HS-5 (cell line): ENCODE measurements at regions not wholly inside any gene's neighbourhood (a gene's known extent, or its start where the extent isn't known, plus 50 kb on each side); places are given as distances from the start of the nearest gene placed in this dataset.
A peak's percentile ranks its signal among the peaks of the same experiment; 100 is the strongest.

Experiments
- DNase-seq: peaks from one replicate; pipeline ENCODE4 v3.0.0-alpha.2; 2012; ENCODE audit warnings: low read depth

- DNase-seq = no peak
Observed at GRCh38 chr4:65120287-65120686, 550.0 kb downstream of the EPHA5 start.

DNA sequence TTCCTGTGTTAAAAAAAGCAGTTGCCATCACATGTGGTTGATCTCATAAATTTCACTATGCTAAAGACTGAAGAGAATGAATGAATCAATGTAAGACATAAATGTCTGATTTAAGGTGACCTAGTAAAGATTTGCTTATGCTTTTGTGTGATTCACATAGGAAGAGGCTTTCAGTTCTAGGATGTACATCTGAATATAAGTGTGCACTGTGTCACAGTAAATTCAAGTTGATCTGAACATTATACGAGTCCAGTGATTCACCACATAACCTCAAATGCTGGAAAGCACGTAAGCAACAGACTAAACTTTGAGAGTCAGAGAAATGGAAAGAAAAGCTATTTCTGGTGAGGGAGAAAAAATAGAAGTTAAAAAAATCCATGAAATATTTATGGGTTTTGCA lies 567.9 kb downstream of the EPHA5 start:
- DNase-seq = no peak

DNA sequence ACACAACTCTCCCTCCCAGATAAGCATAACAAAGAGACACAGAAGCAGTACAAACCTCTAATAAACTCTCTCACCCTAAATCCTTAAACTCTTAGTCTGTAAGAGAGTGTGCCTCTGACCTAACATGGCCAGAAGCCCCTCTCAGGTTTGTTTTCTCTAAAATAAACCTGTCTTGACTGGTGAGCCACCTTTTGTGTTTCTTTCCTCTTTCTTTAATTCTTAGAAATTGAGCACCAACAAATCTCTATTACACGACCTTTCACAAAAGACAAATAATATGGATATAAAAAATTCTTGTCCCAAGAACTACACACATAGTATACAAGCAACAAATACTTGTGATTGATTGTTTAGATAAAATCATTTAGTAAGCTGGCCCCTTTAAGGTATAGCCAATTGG lies 573.7 kb downstream of the EPHA5 start:
- DNase-seq = no peak

DNA sequence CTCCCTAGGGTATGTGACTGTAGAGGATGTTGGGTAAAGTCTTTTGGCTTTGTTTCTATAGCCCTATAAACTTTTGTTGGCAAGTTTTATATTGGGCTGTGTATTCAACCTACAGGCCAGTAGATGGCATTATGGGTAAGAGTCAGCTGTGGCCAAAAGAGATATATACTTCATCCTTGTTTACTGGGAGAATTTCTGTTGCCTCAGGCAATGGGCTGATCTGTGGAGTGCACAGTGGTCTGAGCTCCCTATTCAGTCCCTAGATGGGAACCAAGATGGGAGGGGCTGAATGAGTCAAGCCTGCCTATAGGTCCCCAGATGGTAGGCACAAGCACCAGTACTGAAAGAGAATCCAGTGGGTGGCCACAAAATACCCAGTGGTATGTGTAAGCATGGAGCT lies 580.6 kb downstream of the EPHA5 start:
- peak; percentile 13 for DNase-seq

- DNase-seq = no peak
Observed at GRCh38 chr4:65083076-65083475, 587.2 kb downstream of the EPHA5 start.

- peak; percentile 4 for DNase-seq
Observed at GRCh38 chr4:65071564-65071963, 598.7 kb downstream of the EPHA5 start.

GRCh38 chr4:65069177-65069576 lies 601.1 kb downstream of the EPHA5 start:
- no peak for DNase-seq

DNA sequence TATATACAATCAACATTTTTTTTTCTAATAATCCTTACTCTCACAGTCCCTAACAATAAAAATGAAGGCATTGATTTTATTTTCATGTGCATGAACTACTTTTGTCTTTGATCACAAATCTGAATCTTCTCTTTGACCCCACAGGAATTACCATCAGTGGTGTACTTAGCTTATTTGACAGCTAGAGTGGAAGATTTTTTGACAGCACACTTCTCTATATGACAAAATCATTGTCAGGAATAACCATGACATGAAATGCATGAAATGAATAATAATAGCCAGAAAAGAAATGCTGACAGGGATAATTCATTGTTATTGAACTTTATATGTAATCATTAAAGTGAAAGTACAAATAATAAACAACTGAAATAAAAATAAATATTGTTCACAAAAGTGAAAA lies 604.2 kb downstream of the EPHA5 start:
- DNase-seq = no peak

DNA sequence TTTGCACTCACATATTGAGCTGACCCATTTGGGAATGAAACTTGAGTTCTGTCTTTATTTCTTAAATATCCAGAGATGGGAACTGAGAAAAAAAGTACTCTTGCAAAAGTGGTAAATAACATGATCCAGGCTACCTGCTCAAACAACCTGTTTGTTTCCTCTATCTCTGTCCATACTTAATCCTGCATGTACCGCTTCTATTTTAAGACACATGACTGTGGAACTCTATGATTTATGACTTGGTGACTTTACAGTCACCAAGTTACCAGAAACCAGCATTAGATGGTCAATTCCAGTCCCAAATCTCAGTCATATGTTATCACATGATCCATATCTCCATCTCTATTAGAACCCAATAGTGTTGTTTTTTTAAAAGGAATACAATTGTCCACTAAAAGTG lies 606.7 kb downstream of the EPHA5 start:
- DNase-seq = no peak

- DNase-seq = no peak
Observed at GRCh38 chr4:65050786-65051185, 619.5 kb downstream of the EPHA5 start.

- DNase-seq = peak; percentile 23
Observed at GRCh38 chr4:65046192-65047133, 623.8 kb downstream of the EPHA5 start.

GRCh38 chr4:65033899-65034298 lies 624.6 kb upstream of the TECRL start:
- no peak for DNase-seq

DNA sequence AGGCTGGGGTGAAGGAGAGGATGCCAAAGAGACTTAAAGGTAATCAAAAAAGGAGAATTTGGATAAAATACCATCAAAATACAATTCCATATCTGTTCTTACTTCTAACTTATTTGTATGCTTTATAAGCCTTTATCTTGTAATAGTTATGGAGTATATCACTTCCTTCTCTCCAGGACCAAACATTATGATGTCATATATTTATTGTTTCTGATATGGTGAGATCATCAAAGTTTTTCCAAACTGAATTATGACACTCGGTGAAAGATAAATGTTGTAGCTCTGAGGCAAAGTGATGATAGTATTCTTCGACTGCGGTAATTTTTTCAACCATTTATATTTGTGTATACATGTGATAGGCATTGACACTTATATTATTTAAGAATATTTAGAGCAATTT lies 619.3 kb upstream of the TECRL start:
- no peak for DNase-seq

GRCh38 chr4:65023883-65024670 lies 614.8 kb upstream of the TECRL start:
- DNase-seq = no peak

DNA sequence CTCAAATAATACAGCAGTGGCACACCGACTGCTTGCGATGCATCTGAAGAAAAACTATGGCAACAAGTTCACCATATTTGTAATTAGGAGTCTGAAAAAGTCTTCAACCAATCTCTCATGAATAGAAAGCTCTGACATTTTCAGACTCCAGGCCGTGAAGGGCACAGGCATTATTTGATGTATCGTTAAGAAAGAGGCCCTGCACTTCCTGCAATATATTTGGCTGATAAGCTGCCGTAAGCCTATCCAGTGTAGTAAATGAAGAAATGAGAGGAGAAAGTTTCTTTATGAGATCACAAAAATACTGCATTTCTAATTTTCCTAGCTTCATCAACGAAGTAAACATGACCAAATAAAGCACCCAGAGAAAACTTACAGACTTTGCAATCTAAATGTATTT lies 613.8 kb upstream of the TECRL start:
- DNase-seq = no peak

DNA sequence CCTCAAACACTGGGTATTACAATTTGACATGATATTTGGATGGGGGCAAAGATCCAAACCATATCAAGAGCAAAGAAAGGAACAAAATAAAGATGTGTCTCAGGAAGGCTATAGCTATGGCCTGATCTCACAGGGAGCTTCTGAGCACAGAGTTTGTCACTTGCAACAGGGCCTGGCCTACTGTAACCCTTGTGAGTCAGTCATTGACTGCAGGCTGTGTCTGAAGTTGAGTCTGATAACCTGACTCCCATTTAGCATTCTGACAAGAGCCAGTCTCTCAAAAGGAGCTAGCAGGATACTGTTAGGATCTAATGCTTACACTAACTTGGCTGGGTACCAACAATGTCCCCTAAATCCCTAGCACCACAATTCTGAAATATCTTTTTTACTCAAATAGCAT lies 612.5 kb upstream of the TECRL start:
- no peak for DNase-seq

- no peak for DNase-seq
Observed at GRCh38 chr4:65021149-65021548, 611.9 kb upstream of the TECRL start.

- DNase-seq = no peak
Observed at GRCh38 chr4:65019775-65020174, 610.5 kb upstream of the TECRL start.

DNA sequence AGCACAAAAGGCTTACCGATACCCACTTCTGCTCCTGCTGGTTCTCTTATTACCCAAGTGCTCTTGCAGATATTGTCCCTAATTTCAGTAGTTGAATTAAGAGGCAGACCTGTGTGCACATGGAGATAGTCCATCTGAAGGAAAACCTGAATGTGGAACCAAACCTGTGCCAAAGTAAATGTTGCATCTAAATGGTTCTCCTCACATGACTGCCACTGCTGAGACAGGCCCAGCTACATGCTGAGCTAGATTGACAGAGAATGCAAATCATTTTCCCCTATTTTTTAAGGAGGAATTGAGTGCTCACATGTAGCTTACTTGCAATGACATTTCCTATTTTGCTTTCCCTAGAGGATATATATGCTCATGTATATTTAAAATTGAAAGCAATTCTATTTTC lies 609.1 kb upstream of the TECRL start:
- no peak for DNase-seq

DNA sequence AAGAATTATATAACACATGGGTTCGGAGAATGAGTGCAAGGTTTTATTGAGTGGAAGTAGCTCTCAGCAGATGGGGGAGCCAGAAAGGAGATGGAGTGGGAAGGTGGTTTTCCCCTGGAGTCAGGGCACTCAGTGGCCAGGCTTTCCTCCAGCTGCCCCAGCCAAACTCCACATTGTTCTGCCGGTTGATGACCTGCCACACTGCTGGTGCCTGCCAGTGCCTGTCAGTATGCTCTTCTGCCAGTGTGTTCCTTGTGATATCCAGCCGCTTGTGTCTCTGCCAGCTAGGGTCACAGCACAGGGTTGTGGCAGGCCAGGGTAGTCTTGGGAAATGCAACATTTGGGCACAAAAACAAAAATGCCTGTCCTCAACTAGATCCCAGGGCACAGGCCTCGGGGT lies 604.8 kb upstream of the TECRL start:
- DNase-seq = no peak

DNA sequence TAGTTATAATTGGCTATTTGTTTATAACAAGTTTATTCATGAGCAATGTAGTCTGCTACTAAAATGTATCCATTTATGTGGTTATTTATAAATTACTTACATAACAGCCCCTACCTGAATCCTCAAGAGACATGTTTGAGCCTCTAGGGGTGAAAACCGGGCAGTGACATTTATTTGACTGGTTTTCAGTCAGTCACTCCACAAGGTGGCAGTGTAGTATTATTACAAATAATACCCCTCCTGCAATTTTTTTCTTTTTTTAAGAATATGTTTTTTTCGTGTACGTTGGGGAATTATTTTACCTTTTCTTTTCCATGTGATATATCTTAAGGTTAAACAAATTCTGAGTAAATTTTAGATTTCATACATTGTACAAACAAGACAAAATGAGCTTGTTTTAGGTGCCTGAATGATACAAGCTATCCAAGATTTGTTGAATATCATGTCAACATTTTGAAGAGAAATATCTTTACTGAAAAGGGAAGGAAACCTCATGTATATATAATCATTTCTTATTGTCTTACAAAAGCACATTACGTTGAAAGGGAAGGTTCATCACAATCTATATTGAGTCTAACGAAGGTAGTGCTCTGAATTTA lies 598.7 kb upstream of the TECRL start:
- peak; percentile 19 for DNase-seq

DNA sequence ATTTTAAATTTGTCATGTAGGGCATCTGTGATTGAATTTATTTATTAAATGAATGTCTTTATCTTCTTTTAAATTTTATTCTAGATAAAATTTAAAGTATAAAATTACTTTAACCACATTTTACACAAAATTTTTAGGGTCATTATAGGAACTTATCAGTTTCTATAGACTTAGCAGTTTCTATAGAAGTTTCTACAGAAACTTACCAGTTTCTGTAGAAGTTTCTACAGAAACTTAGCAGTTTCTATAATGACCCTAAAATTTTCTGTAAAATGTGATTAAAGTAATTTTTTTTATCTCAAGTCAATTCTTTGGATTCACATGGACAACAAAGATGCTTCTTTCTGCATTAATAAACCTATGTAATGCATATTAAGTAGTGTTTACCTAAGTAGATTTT lies 565.9 kb upstream of the TECRL start:
- DNase-seq = no peak

- no peak for DNase-seq
Observed at GRCh38 chr4:64969081-64969480, 559.8 kb upstream of the TECRL start.
